ENCODE measurements at regions not wholly inside any gene's neighbourhood (a gene's known extent, or its start where the extent isn't known, plus 50 kb on each side); places are given as distances from the start of the nearest gene placed in this dataset.

DNA sequence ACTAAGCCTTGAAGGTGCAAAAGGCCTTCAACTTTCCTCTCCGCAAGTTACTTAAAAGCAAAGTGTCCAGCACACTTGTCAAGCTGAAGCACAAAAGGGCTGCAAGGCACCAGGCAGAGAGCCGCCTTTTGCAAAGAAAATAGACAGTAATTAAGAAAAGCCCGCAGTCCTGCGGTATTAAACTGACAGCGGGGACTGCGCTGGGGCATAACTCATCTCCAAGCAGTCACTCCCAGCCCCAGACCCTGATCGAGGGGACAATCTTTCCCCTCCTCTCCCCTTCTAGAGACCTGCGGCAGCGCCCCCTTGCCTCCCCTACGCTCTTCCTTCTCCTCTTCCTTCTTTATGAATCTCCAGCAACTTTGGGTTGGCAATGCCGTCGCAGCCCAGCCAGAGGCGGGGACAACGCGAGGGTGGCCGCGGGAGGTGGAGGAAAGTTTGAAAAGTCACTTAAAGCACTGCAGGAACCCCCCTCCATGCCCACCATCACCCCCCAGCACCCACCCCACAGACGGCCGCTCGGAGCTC is 200.9 kb upstream of the CAND1 start:
- TF ChIP-seq, protein P1, sequence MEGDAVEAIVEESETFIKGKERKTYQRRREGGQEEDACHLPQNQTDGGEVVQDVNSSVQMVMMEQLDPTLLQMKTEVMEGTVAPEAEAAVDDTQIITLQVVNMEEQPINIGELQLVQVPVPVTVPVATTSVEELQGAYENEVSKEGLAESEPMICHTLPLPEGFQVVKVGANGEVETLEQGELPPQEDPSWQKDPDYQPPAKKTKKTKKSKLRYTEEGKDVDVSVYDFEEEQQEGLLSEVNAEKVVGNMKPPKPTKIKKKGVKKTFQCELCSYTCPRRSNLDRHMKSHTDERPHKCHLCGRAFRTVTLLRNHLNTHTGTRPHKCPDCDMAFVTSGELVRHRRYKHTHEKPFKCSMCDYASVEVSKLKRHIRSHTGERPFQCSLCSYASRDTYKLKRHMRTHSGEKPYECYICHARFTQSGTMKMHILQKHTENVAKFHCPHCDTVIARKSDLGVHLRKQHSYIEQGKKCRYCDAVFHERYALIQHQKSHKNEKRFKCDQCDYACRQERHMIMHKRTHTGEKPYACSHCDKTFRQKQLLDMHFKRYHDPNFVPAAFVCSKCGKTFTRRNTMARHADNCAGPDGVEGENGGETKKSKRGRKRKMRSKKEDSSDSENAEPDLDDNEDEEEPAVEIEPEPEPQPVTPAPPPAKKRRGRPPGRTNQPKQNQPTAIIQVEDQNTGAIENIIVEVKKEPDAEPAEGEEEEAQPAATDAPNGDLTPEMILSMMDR (IDR thresholded peaks at IDR 0.05) = no peak
- Histone ChIP-seq H3K4me2 (ENCODE audit: low read length) (peak overlapping the region; percentile 39), H3K27ac (peak overlapping the region; percentile 52), H2AFZ (peak overlapping the region; percentile 59), H3K27me3 (ENCODE audit: control insufficient read depth, insufficient read depth, low read length) (no peaks in the 10 kb centered on the region), H3K36me3 (ENCODE audit: control insufficient read depth, insufficient read depth, low read length) (no peaks in the 10 kb centered on the region), H3K4me3 (ENCODE audit: low read depth, low read length) (peak overlapping the region; percentile 43), H3K4me1 (peaks cover 16% of the 10 kb centered on the region), H3K9ac (no peak overlapping the region), H3K79me2 (peaks cover 11% of the 10 kb centered on the region), H3K9me3 (ENCODE audit: control insufficient read depth, low read length) (no peaks in the 10 kb centered on the region)

DNA sequence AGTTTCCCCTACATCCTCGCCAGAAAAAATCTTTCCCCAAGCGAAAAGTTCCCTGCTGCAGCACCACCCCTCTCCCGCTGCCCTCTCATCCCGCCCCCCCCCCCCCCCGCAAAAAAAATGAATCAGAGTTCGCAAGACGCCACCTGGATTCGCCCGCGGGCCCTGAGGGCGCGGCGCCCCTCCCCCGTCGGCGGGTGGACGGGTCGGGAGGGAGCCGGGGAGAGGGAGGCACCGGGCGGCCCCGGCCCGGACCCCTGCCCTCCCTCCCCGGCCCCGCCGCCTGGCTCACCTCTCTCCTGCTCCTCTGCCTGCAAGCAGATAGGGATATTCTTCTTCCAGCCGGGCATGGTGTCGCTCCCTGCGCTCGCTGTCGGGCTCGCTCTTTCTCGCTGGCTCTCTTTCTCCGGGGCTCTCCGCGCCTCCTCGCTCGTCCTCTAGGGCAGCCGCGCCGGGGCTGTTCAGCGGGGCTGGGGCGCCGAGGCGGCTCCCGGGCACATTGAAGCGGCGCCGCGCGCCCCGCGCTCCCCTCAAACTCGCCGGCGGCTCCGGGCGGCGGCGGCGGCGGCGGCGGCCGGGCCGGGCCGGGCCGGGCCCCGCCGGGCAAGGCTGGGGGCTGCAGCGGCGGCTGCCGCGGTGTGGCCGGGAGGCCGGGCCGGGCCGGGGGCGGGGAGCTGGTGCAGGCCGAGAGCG is 200.3 kb upstream of the CAND1 start:
- Histone ChIP-seq H3K4me3 (ENCODE audit: low read depth, low read length) (peak overlapping the region; percentile 65), H3K27ac (peak overlapping the region; percentile 90), H3K4me1 (peaks cover 16% of the 10 kb centered on the region), H2AFZ (peak overlapping the region; percentile 82), H3K79me2 (peaks cover 11% of the 10 kb centered on the region), H3K9me3 (ENCODE audit: control insufficient read depth, low read length) (no peaks in the 10 kb centered on the region), H3K9ac (no peak overlapping the region), H3K27me3 (ENCODE audit: control insufficient read depth, insufficient read depth, low read length) (no peaks in the 10 kb centered on the region), H3K4me2 (ENCODE audit: low read length) (peak overlapping the region; percentile 90), H3K36me3 (ENCODE audit: control insufficient read depth, insufficient read depth, low read length) (no peaks in the 10 kb centered on the region)
- TF ChIP-seq, protein P1 (IDR thresholded peaks at IDR 0.05) = no peak

DNA sequence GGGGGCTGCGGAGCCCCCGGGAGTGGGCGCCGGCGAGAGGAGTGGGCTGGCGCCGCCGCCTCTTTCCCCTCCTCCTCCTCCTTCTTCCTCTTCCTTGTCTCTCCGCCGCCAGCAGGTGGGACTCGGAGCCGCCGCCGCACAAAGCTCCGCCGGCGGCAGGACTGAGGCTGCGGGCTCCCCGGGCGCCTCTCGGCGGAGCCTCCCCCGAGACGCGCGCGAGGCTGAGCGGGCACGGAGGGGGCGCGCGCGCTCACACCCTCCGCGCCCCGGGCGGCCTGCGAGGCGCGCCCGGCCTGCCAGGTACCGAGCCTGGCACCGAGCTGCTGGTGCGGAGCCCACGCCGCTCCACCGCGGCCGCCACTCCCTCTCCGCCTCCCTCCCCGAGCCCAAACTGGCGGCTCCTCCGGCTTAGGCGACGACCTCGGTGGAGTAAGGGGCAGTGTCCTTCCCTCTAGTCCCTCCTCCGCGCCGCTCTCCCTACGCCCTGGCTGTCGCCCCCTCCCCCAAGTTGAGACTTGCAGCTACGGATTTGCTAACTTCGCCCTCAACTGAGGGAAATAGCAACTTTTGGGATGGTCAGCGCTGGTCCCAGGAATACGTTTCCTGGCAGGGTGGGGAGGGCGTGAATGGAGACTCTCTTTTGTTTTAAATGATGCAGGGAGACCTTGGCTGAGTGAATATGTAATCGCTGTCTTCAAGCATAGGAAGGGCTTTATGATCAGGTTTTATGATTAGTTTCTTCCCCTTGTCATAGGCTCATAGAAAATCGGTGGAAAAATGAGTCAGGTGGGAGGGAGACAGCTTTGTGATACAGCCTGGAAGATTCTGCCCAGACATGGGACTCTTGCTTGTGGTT is 199.5 kb upstream of the CAND1 start:
- Histone ChIP-seq H3K9me3 (ENCODE audit: control insufficient read depth, low read length) (no peaks in the 10 kb centered on the region), H3K79me2 (peaks cover 9% of the 10 kb centered on the region), H3K27me3 (ENCODE audit: control insufficient read depth, insufficient read depth, low read length) (no peaks in the 10 kb centered on the region), H3K36me3 (ENCODE audit: control insufficient read depth, insufficient read depth, low read length) (no peaks in the 10 kb centered on the region), H3K27ac (peak overlapping the region; percentile 90), H3K4me1 (peaks cover 16% of the 10 kb centered on the region), H3K4me2 (ENCODE audit: low read length) (peak overlapping the region; percentile 90), H3K4me3 (ENCODE audit: low read depth, low read length) (peak overlapping the region; percentile 66), H2AFZ (peak overlapping the region; percentile 94), H3K9ac (peak overlapping the region; percentile 42)
- TF ChIP-seq, protein P1 (IDR thresholded peaks at IDR 0.05) = peak; percentile 31

DNA sequence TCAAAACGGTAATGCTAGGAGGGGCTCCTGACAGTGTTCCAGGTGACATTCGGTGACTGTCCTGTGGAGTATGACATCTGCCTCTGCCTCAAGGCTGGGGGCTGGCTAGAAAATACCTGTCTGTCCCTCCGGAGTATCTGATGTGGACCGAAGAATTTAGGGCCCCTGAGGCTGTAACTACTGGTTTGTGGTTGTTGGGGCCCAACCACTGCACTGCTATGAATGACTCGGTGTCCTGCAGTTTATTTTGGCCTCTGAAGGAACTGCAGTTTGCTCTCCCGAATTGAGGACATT is 198.9 kb upstream of the CAND1 start:
- TF ChIP-seq, protein P1 (IDR thresholded peaks at IDR 0.05) = no peak
- H3K9me3 ChIP-seq (ENCODE audit: control insufficient read depth, low read length) = no peaks in the 10 kb centered on the region
- H3K36me3 ChIP-seq (ENCODE audit: control insufficient read depth, insufficient read depth, low read length) = no peaks in the 10 kb centered on the region
- peak overlapping the region; percentile 94 for H2AFZ ChIP-seq
- H3K27me3 ChIP-seq (ENCODE audit: control insufficient read depth, insufficient read depth, low read length) = no peaks in the 10 kb centered on the region
- peak overlapping the region; percentile 90 for H3K4me2 ChIP-seq (ENCODE audit: low read length)
- peaks cover 9% of the 10 kb centered on the region for H3K79me2 ChIP-seq
- peak overlapping the region; percentile 90 for H3K27ac ChIP-seq
- H3K9ac ChIP-seq = no peak overlapping the region
- peaks cover 16% of the 10 kb centered on the region for H3K4me1 ChIP-seq
- H3K4me3 ChIP-seq (ENCODE audit: low read depth, low read length) = peak overlapping the region; percentile 66

Measured in parathyroid adenoma (tissue), 2 donors.